ENCODE measurements at regions not wholly inside any gene's neighbourhood (a gene's known extent, or its start where the extent isn't known, plus 50 kb on each side); places are given as distances from the start of the nearest gene placed in this dataset.

- no peak for DNase-seq (ENCODE audit: low read depth)
- TF ChIP-seq CTCF (IDR thresholded peaks at IDR 0.05; ENCODE audit: insufficient read depth, low read depth, low read length) = no peak
- H3K4me3 ChIP-seq (ENCODE audit: low read depth, low read length) = no peak overlapping the region
Measured at GRCh38 chr2:43103093-43103404, 123.4 kb downstream of the ZFP36L2 start.

GRCh38 chr2:43102366-43103092, 123.9 kb downstream of the ZFP36L2 start:
- peak; percentile 59 for DNase-seq (ENCODE audit: low read depth)
- no peak overlapping the region for H3K4me3 ChIP-seq (ENCODE audit: low read depth, low read length)
- TF ChIP-seq CTCF (IDR thresholded peaks at IDR 0.05; ENCODE audit: insufficient read depth, low read depth, low read length) = no peak

GRCh38 chr2:43101751-43102150, 124.7 kb downstream of the ZFP36L2 start:
- DNase-seq (ENCODE audit: low read depth) = no peak

GRCh38 chr2:43100883-43101662, 125.3 kb downstream of the ZFP36L2 start:
- peak; percentile 42 for DNase-seq (ENCODE audit: low read depth)
- no peak overlapping the region for H3K4me3 ChIP-seq (ENCODE audit: low read depth, low read length)

More at GRCh38 chr2:43101751-43102150, 124.7 kb downstream of the ZFP36L2 start:
- no peak overlapping the region for H3K4me3 ChIP-seq (ENCODE audit: low read depth, low read length)
- no peak for TF ChIP-seq CTCF (IDR thresholded peaks at IDR 0.05; ENCODE audit: insufficient read depth, low read depth, low read length)

GRCh38 chr2:43100362-43100882, 126.0 kb downstream of the ZFP36L2 start:
- DNase-seq (ENCODE audit: low read depth) = no peak
- no peak for TF ChIP-seq CTCF (IDR thresholded peaks at IDR 0.05; ENCODE audit: insufficient read depth, low read depth, low read length)
- H3K4me3 ChIP-seq (ENCODE audit: low read depth, low read length) = no peak overlapping the region

More at GRCh38 chr2:43100883-43101662, 125.3 kb downstream of the ZFP36L2 start:
- TF ChIP-seq CTCF (IDR thresholded peaks at IDR 0.05; ENCODE audit: insufficient read depth, low read depth, low read length) = no peak

- no peak overlapping the region for H3K4me3 ChIP-seq (ENCODE audit: low read depth, low read length)
- no peak for DNase-seq (ENCODE audit: low read depth)
- no peak for TF ChIP-seq CTCF (IDR thresholded peaks at IDR 0.05; ENCODE audit: insufficient read depth, low read depth, low read length)
Measured at GRCh38 chr2:43099797-43100196, 126.6 kb downstream of the ZFP36L2 start.

Measured in fibroblast of villous mesenchyme (primary cell).